ENCODE measurements at regions not wholly inside any gene's neighbourhood (a gene's known extent, or its start where the extent isn't known, plus 50 kb on each side); places are given as distances from the start of the nearest gene placed in this dataset.

GRCh38 chr2:150783015-150783414 lies 295.5 kb upstream of the RND3 start:
- ATAC-seq (ENCODE audit: insufficient read depth, low FRiP score) (no peak), DNase-seq (no peak)
- Histone ChIP-seq H3K27me3 (ENCODE audit: control insufficient read depth in 3 of 3, insufficient read depth in 3 of 3, low read length in 2 of 3) (no peaks in the 10 kb centered on the region), H3K9me3 (ENCODE audit: control insufficient read depth in 4 of 4, insufficient read depth in 3 of 4, low read length in 3 of 4) (no peaks in the 10 kb centered on the region), H3K36me3 (ENCODE audit: control insufficient read depth in 4 of 4, insufficient read depth in 4 of 4, low read length in 4 of 4) (no peaks in the 10 kb centered on the region), H3K27ac (ENCODE audit: low read depth in 1 of 2, low read length in 1 of 2) (no peak overlapping the region), H3K9ac (ENCODE audit: insufficient read depth in 1 of 2, low read length in 2 of 2) (no peak overlapping the region), H3K4me1 (ENCODE audit: control insufficient read depth in 5 of 5, insufficient read depth in 5 of 5, low read length in 5 of 5) (peaks cover 0 to 8% (median 0%) of the 10 kb centered on the region in 5 donors), H3K4me3 (no peak overlapping the region)
- 71 to 86% methylated on average over 3 of the region's 3 CpGs for WGBS, 2 donors
- no peak for TF ChIP-seq CTCF (IDR thresholded peaks at IDR 0.05; ENCODE audit: control extremely low read depth, extremely low read depth)

- Histone ChIP-seq H3K27me3 (ENCODE audit: control insufficient read depth in 3 of 3, insufficient read depth in 3 of 3, low read length in 2 of 3) (no peaks in the 10 kb centered on the region), H3K4me3 (no peak overlapping the region), H3K9ac (ENCODE audit: insufficient read depth in 1 of 2, low read length in 2 of 2) (no peak overlapping the region), H3K36me3 (ENCODE audit: control insufficient read depth in 4 of 4, insufficient read depth in 4 of 4, low read length in 4 of 4) (no peaks in the 10 kb centered on the region), H3K9me3 (ENCODE audit: control insufficient read depth in 4 of 4, insufficient read depth in 3 of 4, low read length in 3 of 4) (no peaks in the 10 kb centered on the region), H3K27ac (ENCODE audit: low read depth in 1 of 2, low read length in 1 of 2) (no peak overlapping the region), H3K4me1 (ENCODE audit: control insufficient read depth in 5 of 5, insufficient read depth in 5 of 5, low read length in 5 of 5) (peaks cover 0 to 8% (median 0%) of the 10 kb centered on the region in 5 donors)
- ATAC-seq (ENCODE audit: insufficient read depth, low FRiP score) (no peak), DNase-seq (no peak)
- WGBS, 2 donors: 91 to 92% methylated on average over 3 of the region's 3 CpGs
- TF ChIP-seq CTCF (IDR thresholded peaks at IDR 0.05; ENCODE audit: control extremely low read depth, extremely low read depth): no peak
Measured at GRCh38 chr2:150782613-150783012, 295.1 kb upstream of the RND3 start.

- no peak for TF ChIP-seq CTCF (IDR thresholded peaks at IDR 0.05; ENCODE audit: control extremely low read depth, extremely low read depth)
- DNase-seq: no peak
- Histone ChIP-seq H3K27ac (ENCODE audit: low read depth in 1 of 2, low read length in 1 of 2) (no peak overlapping the region), H3K4me1 (ENCODE audit: control insufficient read depth in 5 of 5, insufficient read depth in 5 of 5, low read length in 5 of 5) (peaks cover 0 to 8% (median 0%) of the 10 kb centered on the region in 5 donors), H3K4me3 (no peak overlapping the region), H3K27me3 (ENCODE audit: control insufficient read depth in 3 of 3, insufficient read depth in 3 of 3, low read length in 2 of 3) (no peaks in the 10 kb centered on the region), H3K9ac (ENCODE audit: insufficient read depth in 1 of 2, low read length in 2 of 2) (no peak overlapping the region), H3K9me3 (ENCODE audit: control insufficient read depth in 4 of 4, insufficient read depth in 3 of 4, low read length in 3 of 4) (no peaks in the 10 kb centered on the region), H3K36me3 (ENCODE audit: control insufficient read depth in 4 of 4, insufficient read depth in 4 of 4, low read length in 4 of 4) (no peaks in the 10 kb centered on the region)
- WGBS, 2 donors: 81 to 84% methylated on average over 7 of the region's 7 CpGs
- no peak for ATAC-seq (ENCODE audit: insufficient read depth, low FRiP score)
Measured at GRCh38 chr2:150781142-150781541, 293.7 kb upstream of the RND3 start.

GRCh38 chr2:150778828-150779227 lies 291.4 kb upstream of the RND3 start:
- no peaks in the 10 kb centered on the region for H3K36me3 ChIP-seq (ENCODE audit: control insufficient read depth in 4 of 4, insufficient read depth in 4 of 4, low read length in 4 of 4)
- DNase-seq (peak in 1 of 3 donors; percentile 44), ATAC-seq (ENCODE audit: insufficient read depth, low FRiP score) (no peak)
- H3K27ac ChIP-seq (ENCODE audit: low read depth in 1 of 2, low read length in 1 of 2): no peak overlapping the region
- 20 to 23% methylated on average over 1 of the region's 1 CpG for WGBS, 2 donors
- no peaks in the 10 kb centered on the region for H3K9me3 ChIP-seq (ENCODE audit: control insufficient read depth in 4 of 4, insufficient read depth in 3 of 4, low read length in 3 of 4)
- H3K27me3 ChIP-seq (ENCODE audit: control insufficient read depth in 3 of 3, insufficient read depth in 3 of 3, low read length in 2 of 3): no peaks in the 10 kb centered on the region
- no peak overlapping the region for H3K4me3 ChIP-seq
- peaks cover 0 to 8% (median 0%) of the 10 kb centered on the region in 5 donors for H3K4me1 ChIP-seq (ENCODE audit: control insufficient read depth in 5 of 5, insufficient read depth in 5 of 5, low read length in 5 of 5)
- no peak for TF ChIP-seq CTCF (IDR thresholded peaks at IDR 0.05; ENCODE audit: control extremely low read depth, extremely low read depth)
- no peak overlapping the region for H3K9ac ChIP-seq (ENCODE audit: insufficient read depth in 1 of 2, low read length in 2 of 2)

All from lung (tissue), 11 donors.